Activated CD4-positive, alpha-beta T cell treated with anti-CD3 and anti-CD28 coated beads, Interleukin-2, amount 50 U/mL, for 4 hours (primary cell): ENCODE measurements at regions not wholly inside any gene's neighbourhood (a gene's known extent, or its start where the extent isn't known, plus 50 kb on each side); places are given as distances from the start of the nearest gene placed in this dataset.

Source experiments
- DNase-seq, 2 experiments: peaks; one replicate each; pipeline ENCODE4 v3.0.0-alpha.2; 2020

DNA sequence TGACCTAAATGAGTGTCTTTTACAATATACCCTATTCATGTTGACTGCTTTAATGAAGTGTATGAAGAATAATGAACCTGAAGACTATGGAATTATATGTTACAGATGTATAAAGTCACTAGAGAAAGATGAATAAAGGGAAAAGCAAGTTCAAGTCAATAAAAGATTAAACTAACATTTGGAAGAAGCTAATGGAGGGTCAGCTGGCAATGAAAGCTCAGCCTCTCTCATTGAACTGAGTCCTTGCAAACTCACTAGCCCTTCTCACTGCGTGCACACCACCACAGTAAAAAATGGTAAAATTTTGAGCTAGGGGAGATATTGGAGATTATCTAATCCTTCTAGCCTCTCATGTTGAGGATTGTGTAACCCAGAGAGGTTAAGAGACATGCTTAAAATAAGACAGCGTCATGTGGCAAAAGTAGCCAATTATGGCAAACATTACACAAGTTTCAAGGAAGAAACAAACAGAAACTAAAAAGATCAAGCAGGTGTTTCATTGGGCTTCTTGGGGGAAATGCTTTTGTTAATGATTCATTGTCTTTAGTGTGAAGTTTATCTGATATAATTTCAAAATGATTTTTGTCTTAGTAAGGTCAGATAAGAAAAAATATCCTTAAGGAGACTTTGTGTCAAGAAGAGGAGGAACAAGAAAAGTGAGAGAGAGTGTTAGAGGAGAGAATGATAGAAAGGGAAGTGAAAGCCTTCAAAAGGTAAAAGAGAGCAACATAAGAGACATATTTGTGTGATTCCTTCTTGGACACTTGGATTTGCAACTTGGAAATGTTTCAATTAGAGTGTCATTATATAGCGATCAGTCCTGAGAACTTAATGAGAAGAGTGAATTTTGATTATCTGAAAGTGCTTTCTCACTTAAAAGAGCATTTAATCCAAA lies 893.7 kb upstream of the FAM98A start:
- no peak for DNase-seq

DNA sequence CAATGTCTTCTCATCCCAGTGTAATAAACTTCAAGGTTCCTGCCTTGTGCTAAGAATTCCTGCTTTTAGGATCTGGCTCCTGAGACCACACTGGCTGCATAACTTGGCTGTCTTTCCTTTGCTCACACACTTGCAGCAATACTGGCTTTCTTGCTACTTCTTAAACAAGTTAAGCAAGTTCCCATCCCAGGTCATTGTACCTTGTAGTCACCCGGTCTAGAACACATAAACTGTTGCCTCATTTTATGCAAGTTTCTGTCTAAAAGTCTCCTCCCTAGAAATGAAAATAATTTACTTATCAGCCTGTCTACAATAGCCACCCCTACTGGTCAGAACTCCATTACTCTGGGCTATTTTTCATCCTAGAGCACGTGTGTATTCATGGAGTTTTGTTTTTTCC lies 887.9 kb upstream of the FAM98A start:
- DNase-seq, result no peak

DNA sequence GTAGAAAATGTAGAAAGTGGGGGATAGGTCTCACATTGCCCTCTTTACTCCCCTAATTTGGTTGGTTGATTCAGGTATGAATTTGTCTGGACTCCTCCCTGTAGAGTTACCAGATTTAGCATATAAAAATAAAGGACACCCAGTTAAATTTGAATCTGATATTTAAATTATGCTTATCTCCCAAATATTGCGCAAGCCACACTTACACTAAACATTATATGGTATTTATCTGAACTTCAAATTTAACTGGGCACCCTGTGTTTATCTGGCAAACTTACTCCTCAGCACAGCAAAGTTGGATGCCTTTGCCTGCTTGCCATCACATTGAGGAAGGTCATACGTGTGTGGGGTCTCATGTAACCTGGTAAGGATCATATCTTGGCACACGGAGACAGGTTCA lies 882.4 kb upstream of the FAM98A start:
- DNase-seq, result no peak

DNA sequence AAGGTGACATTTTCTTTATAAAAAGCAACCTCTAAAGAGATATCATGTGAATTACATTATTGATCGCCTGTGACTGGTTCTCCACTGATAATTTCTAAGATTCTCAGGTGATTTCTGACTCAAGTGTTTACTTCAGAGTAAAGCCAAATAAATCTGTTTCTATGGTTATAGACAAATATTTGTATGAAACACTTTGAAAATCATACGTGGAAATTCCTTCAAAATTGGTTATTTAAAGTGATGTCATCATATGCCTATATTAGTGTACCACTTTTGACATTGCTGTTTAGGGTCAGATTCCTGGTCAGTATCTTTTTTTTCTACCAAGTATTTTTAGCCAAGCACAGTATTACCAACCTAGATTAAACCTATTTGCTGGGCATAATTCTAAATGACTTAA lies 881.3 kb upstream of the FAM98A start:
- no peak for DNase-seq

DNA sequence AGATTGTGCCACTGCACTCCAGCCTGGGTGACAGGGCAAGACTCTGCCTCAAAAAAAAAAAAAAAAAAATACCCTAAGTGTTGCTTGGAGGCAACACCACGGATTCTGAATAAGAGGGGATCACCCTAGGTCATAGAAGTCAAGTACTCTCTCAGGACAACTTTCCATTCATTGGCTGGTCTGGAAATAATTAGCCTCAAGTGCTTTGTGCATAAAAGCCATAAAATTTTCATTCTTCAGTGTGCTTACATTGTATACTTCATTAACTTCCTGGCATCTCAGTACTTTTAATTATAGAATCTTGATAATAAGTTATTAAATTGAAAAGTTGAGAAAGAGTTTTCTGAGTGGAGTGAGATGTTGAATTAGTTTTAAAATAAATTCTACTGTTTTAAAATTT lies 876.1 kb upstream of the FAM98A start:
- DNase-seq, result no peak

DNA sequence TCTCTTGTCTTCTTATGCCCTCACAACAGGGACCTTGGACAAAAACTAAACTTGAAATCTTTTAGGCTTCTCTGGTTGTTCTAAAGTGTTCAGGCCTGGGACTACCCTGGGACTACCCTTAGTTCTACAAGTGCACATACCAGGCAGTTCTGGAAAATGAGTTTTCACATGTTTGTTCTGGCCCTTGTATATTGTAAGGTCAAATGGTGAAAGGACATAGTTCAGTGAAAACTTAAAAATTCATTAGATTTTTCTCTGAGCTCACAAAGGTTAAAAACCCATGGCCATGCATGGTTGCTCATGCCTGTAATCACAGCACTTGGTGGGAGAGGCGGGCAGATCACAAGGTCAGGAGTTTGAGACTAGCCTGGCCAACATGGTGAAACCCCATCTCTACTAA lies 875.5 kb upstream of the FAM98A start:
- no peak for DNase-seq

DNA sequence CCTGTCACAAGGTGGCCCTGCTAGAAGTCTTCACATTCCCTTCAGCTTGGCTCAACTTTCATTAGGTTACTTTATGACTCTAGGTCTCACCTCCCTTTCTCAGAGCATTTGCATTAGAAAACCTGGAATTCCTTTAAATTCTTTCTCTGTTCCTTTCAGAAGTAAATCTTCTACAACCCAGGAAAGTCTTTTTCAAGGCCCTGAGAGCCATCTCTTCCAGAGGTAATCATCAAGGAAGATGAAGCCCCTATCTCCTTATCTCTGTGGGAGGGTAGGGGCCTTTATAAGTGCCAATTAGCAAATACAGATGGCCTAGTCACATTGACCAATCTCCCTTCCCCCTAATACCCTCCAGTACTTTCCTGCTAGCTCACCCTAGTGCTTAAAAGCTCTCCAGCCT lies 848.0 kb upstream of the FAM98A start:
- DNase-seq, result no peak

DNA sequence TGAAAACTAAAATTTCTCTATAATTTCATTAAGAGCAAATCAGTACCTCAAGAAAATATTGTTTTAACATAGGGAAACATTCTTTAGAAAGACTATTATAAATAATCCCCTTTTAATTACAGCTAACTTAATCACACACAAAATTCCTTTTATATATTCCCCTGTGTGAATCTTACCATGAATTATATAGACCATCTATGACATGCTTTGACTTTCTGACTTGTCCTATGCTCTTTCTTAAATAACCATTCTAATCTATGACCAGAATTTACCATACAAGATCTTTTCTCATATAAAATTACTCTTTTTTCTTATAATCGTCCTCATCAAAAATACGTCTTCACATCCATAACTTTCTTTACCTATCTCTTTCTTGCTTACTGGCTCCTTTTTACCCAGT lies 824.2 kb upstream of the FAM98A start:
- DNase-seq, result no peak

DNA sequence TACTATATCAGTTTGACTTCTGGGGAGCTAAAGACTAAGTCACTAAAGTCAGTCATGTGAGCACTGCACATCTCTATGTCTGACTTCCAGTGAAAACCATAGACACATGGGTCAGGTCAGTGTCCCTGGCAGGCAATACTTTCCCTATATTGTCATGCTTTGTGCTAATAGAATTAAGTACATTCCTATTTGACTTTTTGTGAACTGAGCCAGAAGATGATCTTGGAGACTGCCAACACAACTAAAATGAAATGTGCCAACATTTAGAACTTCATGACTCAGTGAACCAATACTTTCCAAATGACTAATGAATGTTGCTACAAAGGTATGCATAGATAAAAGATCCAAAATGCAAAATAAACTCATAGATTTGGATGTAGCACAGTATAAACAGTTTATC lies 820.8 kb upstream of the FAM98A start:
- no peak for DNase-seq

DNA sequence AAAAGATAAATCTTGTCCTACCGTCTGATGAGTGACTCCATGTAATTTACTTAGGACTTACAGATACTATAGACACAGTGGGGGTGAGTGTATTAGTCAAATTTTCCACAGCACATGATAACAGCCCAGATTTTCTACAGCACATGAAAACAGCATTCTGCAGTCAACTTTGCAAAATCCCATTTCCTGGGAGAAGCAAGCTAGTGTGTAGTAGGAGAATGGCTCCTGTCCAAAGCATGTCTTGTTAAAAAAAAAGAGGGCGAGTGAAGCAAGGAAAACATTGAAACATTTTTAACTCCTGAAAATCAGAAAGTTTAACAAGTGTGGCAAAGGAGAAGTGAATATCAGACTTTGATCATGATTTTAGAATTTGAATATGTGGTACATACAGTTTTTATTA lies 817.8 kb upstream of the FAM98A start:
- DNase-seq, result no peak

DNA sequence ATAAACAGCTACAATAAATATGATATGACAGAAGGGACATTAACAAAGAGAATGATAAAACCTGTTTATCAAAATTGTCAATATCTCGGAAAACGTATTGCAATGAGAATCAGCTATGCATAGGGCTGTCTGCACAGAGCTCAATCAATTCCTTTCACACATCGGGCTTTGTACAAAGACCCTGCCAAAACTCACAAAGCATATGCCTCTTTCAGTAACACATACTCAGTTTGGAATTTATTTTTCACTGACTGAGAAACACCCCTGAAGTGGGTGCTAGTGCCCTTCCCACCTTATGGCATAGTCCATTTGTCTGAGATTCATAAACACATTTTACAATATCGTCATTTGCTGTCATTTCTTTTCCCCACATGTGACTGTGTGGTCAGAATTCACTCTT lies 815.8 kb upstream of the FAM98A start:
- DNase-seq, result no peak

DNA sequence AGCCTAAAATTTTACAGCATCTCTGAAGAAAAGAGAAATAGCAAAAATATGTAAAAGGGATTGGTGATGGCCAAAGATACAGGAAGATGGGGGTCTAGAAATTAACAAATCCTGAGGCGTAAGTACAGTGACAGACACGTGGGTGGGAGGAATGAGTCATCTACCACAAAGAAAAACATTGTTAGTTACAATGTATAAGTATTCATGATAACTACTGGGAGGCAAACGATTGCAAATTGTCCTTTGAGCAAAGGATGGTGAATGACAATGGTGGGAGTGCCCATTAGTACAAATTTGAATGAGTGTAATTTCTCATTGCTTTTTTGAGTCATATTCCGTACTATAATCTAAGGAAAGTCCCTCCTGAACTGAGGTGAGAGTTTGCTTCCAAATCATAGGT lies 809.0 kb upstream of the FAM98A start:
- DNase-seq, result no peak

DNA sequence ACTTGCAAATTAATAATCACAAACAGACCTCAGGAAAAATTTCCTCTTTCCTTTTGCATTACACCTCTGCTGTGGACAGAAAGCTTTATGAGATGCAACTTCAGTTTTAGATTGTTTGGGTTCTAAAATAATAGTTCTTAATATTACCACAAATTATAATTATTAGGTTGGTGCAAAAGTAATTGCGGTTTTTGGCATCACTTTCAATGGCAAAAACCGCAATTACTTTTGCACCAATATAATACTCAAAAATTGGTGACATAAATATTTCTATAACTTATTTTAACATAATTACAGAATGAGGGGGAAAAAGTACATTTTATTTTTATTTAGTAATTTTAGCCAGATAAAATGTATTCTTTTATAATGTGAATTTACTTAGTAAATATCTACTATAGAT lies 804.4 kb upstream of the FAM98A start:
- no peak for DNase-seq

DNA sequence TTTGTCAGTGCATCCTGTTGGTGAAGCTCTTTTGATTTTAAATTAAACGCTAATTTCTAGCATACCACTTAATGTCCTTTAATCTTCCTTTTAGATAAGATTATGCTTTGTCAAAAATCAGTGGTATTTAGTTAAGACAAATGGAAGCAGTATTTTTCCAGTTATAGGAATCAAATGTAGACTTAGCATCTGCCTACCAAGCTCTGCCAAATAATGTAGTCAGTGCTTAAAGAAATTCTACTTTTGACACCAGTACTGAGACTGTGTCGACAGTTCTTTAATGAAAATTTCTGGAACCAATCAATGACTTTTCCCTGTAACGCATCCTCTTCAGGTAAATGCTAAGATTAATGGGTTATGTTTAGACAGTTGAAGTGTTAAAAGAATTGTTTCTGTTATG lies 803.3 kb upstream of the FAM98A start:
- no peak for DNase-seq

DNA sequence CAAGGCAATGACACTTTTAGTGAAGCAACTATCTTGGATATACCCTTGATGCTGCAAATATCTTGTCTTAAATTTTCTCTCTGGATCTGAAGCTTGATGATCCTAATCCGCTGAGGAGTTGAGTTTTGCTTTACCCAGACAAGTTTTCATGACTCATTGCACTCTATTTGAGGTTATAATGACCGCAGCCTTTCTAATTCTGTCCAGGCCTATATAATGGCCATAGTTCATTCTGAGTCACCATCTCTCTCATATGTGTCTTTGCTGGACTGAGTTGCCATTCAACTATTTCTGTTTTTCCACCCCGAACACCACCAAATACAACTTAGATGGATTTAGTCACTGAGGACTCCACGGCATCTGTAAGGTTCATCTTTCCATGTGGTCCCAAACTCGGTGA lies 802.1 kb upstream of the FAM98A start:
- no peak for DNase-seq

DNA sequence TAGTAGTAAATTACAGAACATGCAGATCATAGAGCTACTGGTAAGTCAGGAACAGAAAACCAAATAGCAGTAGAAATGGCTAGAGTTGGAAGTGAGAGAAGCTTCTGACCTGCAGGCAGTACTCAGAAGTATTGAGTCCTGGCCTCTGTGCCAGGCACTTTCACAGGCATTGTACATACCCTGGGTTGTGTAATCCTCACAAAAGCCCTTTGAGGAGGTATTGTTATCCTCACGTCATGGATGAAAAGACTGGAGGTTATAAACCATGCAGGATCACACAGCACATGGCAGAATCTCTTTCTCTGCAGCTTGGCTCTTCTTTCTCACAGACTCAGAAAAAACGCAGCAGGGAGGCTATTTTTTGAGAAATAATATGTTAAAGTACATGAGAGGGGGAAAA lies 789.3 kb upstream of the FAM98A start:
- no peak for DNase-seq

DNA sequence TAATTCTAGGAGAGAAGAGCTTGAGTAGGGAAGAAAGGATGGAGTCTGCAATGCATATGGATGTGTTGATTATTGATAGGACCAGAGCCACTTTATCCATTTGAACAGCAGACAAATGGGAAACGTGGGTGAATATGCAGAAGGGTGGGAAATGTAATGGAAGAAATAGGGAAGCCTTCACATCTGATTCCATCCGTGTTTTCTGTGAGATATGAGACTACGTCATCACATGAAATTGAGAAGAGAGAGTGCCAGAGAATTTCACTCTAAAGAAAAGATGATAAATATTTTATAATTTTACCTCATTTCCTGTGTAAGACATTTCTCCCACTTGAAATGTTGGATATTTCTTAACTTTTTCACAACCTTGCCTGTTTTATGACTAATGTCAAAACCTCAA lies 788.4 kb upstream of the FAM98A start:
- no peak for DNase-seq

DNA sequence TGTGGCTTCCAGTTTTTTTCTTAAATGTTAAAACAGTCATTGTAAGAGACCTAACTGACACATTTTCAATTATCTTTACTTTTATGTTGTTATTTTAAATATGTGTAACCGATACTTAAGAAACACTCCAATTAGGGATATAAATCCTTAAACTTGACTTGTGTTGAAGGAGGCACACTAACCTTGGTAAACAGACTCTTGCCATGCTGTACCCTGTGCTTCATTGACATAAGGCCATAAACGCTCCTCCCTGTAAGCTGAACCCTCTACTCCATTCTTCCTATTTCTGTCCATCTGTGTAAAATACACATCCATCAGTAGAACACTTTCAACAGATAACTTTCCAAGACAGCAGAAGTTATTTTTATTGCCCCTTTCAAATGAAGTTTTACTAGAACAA lies 780.5 kb upstream of the FAM98A start:
- DNase-seq, result no peak

DNA sequence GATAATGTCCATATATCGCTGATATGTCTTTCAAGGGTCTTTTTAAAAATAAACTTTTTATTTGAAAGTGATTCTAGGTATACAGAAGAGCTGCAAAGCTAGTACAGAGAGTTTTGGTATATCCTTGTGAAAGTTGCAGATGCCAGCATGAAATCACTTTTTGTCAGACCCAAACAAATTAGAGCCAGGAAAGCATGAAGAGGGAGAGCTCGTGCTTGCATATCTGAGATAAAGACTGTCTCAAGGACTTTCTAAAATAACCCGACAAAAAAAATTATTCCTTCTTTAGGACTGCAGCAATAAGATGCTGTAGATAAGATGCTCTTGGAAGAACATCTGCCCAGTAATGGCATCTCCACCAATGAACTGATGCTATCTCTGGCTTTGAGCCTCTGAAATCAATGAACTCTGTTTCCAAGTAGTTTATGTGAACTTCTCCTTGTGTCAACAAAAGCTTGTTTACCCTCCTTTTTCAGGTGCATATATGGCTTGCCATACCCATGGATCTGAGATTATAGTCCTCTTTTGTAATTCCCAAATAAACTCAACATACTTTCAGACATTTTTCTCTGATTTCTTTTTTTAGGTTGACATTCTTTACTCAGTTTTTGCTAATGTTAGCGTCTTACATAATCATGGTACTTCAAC lies 774.6 kb upstream of the FAM98A start:
- no peak for DNase-seq

DNA sequence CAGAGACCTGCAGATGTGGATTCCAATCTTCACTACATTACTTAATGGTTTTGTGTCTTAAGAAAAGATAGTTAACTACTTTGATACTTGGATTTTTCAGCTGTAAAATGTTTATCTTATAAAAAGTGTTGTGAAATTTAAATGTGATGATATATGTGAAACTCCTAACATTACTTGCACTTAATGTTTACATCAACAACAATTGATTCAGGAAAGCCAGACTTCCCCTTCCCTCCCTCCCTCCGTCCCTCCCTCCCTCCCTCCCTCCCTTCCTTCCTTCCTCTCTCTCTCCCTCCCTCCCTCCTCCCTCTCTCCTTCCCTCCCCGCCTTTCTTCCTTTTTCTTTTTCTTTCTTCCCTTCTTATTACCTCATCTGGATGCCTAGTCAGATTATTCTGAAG lies 773.9 kb upstream of the FAM98A start:
- no peak for DNase-seq

DNA sequence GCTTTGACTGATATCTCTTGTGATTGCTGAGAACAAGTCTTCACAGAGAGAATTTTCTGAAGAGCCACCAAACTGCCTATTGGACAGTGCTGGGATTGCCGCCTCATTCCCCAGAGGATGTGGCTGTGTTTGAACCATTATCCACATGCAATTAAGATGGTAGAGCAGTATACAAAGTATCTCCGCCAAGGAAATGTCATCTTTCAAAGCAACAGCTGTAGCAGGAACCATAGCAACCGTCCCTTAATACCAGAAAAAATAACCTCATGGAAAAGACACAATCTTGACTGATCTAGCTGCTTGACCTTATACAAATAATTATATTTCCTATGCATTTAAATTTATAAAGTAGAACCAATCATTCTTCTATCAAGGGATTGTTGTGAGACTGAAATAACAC lies 772.6 kb upstream of the FAM98A start:
- DNase-seq, result no peak

DNA sequence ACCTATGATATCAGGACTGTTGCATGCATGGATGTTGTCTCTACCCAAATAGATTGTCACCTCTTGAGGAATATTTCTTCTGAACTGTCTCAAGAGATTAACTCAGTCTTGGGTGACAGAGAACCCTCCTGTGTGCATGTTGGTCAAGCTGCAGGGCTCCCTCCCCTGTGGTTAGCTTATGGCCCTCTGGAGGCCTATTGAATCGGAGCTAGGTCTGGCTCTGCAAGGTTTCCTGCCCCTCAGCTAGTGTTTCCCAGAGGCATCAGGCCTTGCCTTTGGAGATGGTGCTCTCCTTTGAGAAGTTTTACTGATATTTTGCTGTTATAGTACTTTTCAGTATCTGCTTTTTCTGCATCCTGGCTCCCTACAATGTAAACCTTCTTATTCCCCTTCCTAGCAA lies 769.2 kb upstream of the FAM98A start:
- no peak for DNase-seq

DNA sequence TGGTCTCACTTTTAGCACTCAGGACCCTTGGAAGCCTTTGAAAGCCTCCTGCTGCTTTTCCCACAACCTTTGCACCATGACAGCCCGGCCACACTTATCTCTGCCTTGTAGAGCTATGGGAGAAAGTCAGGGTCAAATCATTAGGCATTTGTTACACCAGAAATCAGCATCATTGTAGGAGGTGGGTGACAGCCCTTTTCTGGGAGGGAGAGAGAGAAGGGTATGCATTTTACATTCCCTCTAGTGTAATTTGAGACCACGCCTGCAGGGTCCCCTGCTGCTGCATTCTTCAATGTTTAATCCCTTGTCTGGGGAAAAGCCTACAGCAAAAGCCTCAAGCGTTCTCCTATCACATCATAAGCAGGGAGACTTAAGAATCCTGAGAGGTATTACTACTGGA lies 766.8 kb upstream of the FAM98A start:
- no peak for DNase-seq

DNA sequence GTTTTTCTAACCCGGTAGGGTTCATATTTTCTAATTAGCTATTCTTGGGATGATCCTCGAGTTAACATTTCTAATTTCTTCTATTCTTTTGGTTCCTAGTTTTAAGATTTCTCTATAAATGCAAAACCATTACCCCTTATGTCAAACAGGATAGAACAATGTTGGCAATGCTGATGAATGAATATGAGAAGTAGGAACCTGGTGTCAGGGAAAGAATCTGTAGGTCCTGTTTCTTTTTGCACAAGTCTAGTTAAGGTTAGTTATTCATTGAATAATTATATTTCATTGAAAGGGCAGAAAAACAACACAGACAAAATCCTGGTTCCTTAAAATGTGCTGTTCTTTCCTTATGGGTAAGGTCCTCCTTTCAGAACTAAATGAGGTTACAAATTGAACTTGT lies 766.4 kb upstream of the FAM98A start:
- DNase-seq, result no peak
